Thyroid gland (tissue), 4 donors: ENCODE measurements at regions not wholly inside any gene's neighbourhood (a gene's known extent, or its start where the extent isn't known, plus 50 kb on each side); places are given as distances from the start of the nearest gene placed in this dataset.

Experiments
- POLR2A ChIP-seq, 2 donors: fragments of 450-650 bp; IDR thresholded peaks; one replicate each; pipeline ENCODE4 v1.6.1; 2017; ENCODE audit warnings: antibody characterized with exemption in 2 of 2, mild to moderate bottlenecking in 2 of 2, moderate library complexity in 1 of 2
- TF ChIP-seq, protein P1 (sequence below), 6 experiments: fragments of 200-600 bp in 3 of 6; fragments of 450-650 bp in 3 of 6; sonication (generic) in 3 of 6; IDR thresholded peaks; one replicate each; pipeline ENCODE4 v1.5.1; 2016 to 2019; ENCODE audit warnings: antibody characterized with exemption in 6 of 6, mild to moderate bottlenecking in 2 of 6, inconsistent platforms in 1 of 6, moderate library complexity in 1 of 6

DNA sequence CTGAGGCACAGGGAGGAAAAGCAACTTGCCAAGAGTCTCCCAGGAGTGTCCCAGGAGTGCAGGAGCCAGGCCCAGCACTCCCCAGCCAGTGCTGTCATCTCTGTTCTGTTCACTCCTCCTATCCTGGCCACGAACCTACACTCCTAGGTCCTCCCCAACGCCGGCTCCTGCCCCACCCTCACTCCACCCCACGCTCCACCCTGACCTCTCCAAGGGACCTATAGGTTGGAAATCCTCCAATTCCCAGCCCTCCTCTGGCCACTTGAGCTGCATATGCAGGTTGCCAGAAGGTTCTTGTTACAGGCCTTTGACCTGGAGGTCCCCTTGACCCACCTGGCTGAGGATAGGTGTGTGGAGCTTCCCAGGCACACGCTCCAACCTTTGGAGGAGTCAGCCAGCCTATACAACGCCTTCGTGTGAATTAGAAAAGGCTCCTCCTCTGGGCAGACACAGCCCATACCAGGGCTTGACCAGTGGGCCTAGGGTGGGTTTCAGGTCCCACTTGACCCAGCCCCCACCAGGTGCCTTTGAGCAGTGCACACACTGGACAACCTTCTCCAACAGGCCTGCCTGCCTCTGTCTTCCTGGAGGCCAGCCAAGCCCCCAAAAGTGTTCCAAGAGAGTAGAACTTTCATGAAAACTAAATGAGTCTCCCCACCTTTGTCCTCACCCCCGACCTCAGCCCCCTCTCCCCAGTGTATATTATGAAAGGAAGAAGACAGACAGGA lies 167.2 kb upstream of the TLE3 start:
- TF ChIP-seq, protein P1, sequence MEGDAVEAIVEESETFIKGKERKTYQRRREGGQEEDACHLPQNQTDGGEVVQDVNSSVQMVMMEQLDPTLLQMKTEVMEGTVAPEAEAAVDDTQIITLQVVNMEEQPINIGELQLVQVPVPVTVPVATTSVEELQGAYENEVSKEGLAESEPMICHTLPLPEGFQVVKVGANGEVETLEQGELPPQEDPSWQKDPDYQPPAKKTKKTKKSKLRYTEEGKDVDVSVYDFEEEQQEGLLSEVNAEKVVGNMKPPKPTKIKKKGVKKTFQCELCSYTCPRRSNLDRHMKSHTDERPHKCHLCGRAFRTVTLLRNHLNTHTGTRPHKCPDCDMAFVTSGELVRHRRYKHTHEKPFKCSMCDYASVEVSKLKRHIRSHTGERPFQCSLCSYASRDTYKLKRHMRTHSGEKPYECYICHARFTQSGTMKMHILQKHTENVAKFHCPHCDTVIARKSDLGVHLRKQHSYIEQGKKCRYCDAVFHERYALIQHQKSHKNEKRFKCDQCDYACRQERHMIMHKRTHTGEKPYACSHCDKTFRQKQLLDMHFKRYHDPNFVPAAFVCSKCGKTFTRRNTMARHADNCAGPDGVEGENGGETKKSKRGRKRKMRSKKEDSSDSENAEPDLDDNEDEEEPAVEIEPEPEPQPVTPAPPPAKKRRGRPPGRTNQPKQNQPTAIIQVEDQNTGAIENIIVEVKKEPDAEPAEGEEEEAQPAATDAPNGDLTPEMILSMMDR (IDR thresholded peaks at IDR 0.05): no peak
- no peak for TF ChIP-seq POLR2A (IDR thresholded peaks at IDR 0.05)
